HepG2 (cell line): ENCODE measurements at regions not wholly inside any gene's neighbourhood (a gene's known extent, or its start where the extent isn't known, plus 50 kb on each side); places are given as distances from the start of the nearest gene placed in this dataset.

Source experiments
- HIC2 ChIP-seq: sonication (generic); formaldehyde crosslinking; IDR thresholded peaks from 2 replicates; pipeline ENCODE4 v1.9.0; 2022; ENCODE audit warnings: low read depth, missing genetic modification reagents
- HOXA9 ChIP-seq: sonication (generic); formaldehyde crosslinking; IDR thresholded peaks from 2 replicates; pipeline ENCODE4 v1.8.1; 2022; ENCODE audit warnings: missing genetic modification reagents, mild to moderate bottlenecking, moderate library complexity, borderline replicate concordance
- ISX ChIP-seq: sonication (generic); formaldehyde crosslinking; conservative IDR thresholded peaks from 2 replicates; pipeline ENCODE4 v1.5.0; 2020; ENCODE audit warnings: missing genetic modification reagents
- KDM4B ChIP-seq: sonication (generic); formaldehyde crosslinking; IDR thresholded peaks from 2 replicates; pipeline ENCODE4 v1.4.0; 2020; ENCODE audit warnings: missing genetic modification reagents
- MYPOP ChIP-seq: sonication (generic); formaldehyde crosslinking; IDR thresholded peaks from 2 replicates; pipeline ENCODE4 v1.8.1; 2023; ENCODE audit warnings: mild to moderate bottlenecking, moderate library complexity, missing genetic modification reagents
- RFX5 ChIP-seq: IDR thresholded peaks from 2 replicates; pipeline ENCODE4 v1.6.1; 2011; ENCODE audit warnings: low read depth, low read length, improper control_type of control experiment
- TRIM22 ChIP-seq: fragments of 450-650 bp; IDR thresholded peaks from 2 replicates; pipeline ENCODE4 v1.6.1; 2017
- ZC3H4 ChIP-seq: sonication (generic); formaldehyde crosslinking; IDR thresholded peaks from 2 replicates; pipeline ENCODE4 v1.4.0; 2020; ENCODE audit warnings: missing genetic modification reagents, borderline replicate concordance
- ZFP36 ChIP-seq: fragments of 150-350 bp; IDR thresholded peaks from 2 replicates; pipeline ENCODE4 v1.6.1; 2018; ENCODE audit warnings: borderline replicate concordance, low read length, low read depth; ENCODE audit not compliant: partially characterized antibody
- ZFX ChIP-seq: sonication (generic); formaldehyde crosslinking; IDR thresholded peaks from 2 replicates; pipeline ENCODE4 v1.4.0; 2020; ENCODE audit warnings: mild to moderate bottlenecking, low read depth, missing genetic modification reagents, moderate library complexity
- ZMYM4 ChIP-seq: sonication (generic); formaldehyde crosslinking; IDR thresholded peaks from 2 replicates; pipeline ENCODE4 v1.8.1; 2023; ENCODE audit warnings: mild to moderate bottlenecking, missing genetic modification reagents
- ZNF101 ChIP-seq: sonication (generic); formaldehyde crosslinking; IDR thresholded peaks from 2 replicates; pipeline ENCODE4 v1.4.0; 2020; ENCODE audit warnings: mild to moderate bottlenecking, low read depth, missing genetic modification reagents, borderline replicate concordance
- ZNF256 ChIP-seq: sonication (generic); formaldehyde crosslinking; conservative IDR thresholded peaks from 2 replicates; pipeline ENCODE4 v1.4.0; 2020; ENCODE audit warnings: missing genetic modification reagents
- ZNF646 ChIP-seq: sonication (generic); formaldehyde crosslinking; IDR thresholded peaks from 2 replicates; pipeline ENCODE4 v1.9.0; 2021; ENCODE audit warnings: mild to moderate bottlenecking, missing genetic modification reagents
- ZNF652 ChIP-seq: IDR thresholded peaks from 2 replicates; pipeline ENCODE4 v1.6.1; 2016; ENCODE audit warnings: low read depth, borderline replicate concordance
- ZNF800 ChIP-seq: sonication (generic); formaldehyde crosslinking; IDR thresholded peaks from 2 replicates; pipeline ENCODE4 v1.4.0; 2020; ENCODE audit warnings: missing genetic modification reagents

- TF ChIP-seq ZNF800 = no peak
- no peak for TF ChIP-seq ISX (CRISPR knock-in tag)
- no peak for TF ChIP-seq TRIM22
- no peak for TF ChIP-seq ZC3H4 (CRISPR knock-in tag)
- TF ChIP-seq HOXA9 = no peak
- no peak for TF ChIP-seq ZNF256 (CRISPR knock-in tag)
- no peak for TF ChIP-seq ZFX (CRISPR knock-in tag)
- TF ChIP-seq ZNF652 (CRISPR knock-in tag) = no peak
- TF ChIP-seq KDM4B (CRISPR knock-in tag) = no peak
- no peak for TF ChIP-seq RFX5
- TF ChIP-seq ZNF646 (CRISPR knock-in tag) = no peak
- TF ChIP-seq ZNF101 (CRISPR knock-in tag) = no peak
- no peak for TF ChIP-seq ZMYM4 (CRISPR knock-in tag)
- TF ChIP-seq HIC2 = no peak
- no peak for TF ChIP-seq MYPOP (CRISPR knock-in tag)
- no peak for TF ChIP-seq ZFP36
Observed at GRCh38 chr6:1082285-1082935, 229.5 kb upstream of the FOXQ1 start (continued).
